CD4-positive, alpha-beta T cell treated with Interleukin-6 for 4 hours (primary cell): ENCODE measurements at regions not wholly inside any gene's neighbourhood (a gene's known extent, or its start where the extent isn't known, plus 50 kb on each side); places are given as distances from the start of the nearest gene placed in this dataset.
A peak's percentile ranks its signal among the peaks of the same experiment; 100 is the strongest.

Experiments
- DNase-seq: peaks from one replicate; pipeline ENCODE4 v3.0.0-alpha.2; 2020; ENCODE audit warnings: mixed read lengths

DNA sequence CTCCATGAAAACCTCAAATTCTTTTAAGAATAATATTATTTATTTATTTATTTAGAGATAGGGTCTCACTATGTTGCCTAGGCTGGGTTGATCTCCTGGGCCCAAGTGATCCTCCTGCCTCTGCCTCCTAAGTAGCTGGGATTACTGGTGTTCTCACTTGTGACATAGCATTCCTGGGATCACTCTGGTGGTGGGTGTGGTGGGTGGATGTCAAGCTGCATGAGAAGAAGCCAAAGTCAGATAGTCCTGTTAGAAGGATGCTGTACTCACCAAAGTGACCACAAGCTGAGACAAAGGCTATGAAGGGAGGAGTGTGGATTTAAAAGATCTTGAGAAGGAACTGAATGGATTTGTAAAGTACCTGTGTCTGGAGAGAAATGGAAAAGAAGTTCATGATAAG, 87.9 kb upstream of the SPON1 start:
- DNase-seq: no peak

DNA sequence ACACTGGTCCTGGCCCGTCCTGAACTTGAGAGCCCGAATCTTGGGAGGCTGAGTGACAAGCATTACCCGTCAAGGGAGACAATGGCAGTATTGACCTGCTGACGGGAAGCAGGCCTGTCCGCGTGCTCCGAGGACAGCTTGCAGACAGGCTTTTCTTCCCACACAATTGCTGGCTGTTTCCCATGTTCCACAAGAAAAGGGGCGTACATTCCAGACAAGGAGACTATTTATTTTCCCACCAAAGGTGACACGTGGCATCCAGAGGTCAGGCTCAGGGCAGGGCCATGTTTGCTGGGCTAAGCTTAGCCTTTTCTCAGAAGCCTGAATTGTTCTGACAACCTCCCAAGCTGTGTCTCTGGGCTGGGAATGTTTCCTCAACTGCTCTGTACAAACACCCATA, 86.9 kb upstream of the SPON1 start:
- no peak for DNase-seq

DNA sequence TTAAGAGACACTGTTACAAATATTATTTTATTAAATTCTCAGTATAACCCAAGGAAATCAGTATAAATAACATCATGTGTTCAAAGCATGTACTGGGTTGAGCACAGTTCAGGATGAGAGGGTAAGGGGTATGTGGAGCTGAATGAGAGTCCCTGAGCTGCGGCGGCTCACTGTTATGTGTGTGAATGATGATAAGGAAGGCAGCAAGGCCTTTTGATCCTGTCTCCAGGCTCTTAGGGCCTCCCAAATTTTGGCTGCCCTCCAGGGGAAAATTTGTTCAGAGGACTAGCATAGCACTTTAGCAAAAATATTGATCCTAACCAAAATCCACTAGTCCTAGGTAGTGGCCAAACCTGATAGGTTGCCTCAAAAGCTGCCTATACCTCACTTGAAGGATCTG, 86.1 kb upstream of the SPON1 start:
- DNase-seq: no peak

DNA sequence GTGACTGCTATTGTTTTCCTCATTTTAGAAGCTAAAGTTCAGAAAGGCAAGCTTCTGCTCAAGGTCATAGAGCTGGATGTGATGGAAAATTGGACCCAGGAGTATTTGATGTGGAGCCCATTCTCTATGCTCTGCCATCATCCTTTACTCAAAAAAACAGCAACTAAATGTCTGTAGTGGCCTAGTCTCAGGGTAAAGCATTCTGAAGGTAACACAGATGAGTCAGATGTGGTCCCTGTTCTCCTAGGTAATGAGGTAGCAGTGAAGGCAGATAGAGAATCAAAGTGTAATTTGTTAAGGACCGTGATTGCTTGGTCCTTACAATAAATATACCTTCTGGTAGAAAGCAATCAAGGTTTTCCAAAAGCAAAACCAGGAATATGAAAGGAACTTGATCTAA, 84.4 kb upstream of the SPON1 start:
- DNase-seq: no peak

DNA sequence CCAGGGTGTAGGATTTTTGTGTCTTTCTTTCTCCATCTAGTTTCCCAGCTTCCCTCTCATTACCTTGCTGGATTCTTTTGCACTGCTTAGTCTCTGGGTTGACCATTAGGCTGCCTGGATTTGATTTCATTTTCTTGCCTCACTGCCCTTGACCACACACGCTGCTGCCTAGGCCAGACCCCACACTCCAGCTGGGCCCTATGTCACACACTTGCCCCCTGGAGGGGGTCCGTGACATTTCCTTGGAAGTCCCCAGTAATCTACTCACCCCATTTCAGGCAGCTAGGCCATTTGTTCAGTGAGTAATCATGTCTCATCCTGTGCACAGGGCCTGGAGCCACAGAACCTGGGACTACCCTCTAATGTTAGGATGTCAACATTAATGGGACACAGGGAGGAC, 81.9 kb upstream of the SPON1 start:
- no peak for DNase-seq

DNA sequence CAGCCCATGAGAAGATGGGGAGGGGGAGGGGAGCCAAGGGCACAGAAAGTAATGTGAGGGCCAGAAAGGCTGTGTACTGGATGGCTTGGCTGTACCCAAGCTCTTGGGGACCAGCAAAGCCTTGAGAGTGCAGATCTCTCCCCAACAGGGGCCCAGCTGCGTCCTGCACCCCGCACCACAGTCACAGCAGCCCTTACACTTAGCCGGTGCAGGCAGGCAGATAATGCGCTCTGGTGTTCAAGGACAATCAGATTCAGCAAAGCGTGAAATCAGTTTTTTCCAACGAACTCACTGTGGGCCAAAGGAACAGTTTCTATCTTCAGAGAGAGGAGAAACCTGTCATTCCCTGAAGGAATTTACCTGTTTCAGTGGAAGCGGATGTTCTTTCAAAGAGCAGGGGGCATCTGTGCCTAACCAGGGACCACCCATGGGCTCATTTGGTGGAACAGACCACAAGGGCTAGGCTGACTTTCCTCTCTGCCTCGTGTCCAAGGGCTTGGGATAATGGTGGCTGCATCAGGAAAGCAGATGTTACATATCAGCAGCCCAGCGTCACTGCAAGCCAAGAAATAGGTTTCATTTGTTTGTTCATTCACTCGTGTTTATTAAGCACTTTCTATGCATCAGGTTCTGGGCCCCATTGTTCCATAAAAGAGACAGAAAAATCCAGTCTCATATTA, 81.2 kb upstream of the SPON1 start:
- DNase-seq: no peak

DNA sequence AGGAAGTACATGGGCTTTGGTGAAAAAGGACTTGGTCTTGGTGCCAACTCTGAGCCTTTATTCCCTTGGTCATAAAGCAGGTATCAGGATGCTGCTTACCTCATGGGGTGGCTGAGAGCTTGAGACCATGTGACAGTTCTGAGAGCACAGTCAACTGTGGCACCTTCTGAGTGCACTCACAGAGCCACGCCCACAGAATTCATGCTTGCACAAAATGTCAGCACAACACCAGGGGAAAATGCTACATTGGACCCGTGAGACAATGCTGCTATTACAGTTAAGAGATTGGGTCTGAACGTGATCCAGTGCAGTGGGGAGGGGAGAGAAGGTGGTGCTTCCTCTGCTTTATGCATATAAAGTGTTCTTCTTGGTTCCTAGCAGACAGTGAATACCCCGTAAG, 79.5 kb upstream of the SPON1 start:
- peak; percentile 6 for DNase-seq

DNA sequence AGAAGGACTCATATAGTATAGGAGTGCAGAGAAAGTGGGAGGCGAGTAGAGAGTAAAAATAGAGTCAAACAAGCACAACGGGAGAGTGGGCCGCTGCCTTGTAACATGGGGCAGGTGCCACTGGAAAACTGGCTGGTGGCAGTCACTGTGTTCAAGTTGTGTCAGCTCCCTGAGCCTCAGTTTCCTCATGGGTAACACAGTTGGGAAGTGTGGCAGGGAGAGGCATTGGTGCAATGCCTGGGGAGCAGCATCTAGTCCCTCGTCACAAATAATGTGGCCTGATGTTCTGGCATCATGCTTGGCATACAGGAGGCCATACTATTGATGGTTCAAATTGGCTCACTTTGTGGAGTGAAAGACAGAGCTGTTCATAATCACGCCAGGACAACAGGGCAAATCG, 78.9 kb upstream of the SPON1 start:
- no peak for DNase-seq

DNA sequence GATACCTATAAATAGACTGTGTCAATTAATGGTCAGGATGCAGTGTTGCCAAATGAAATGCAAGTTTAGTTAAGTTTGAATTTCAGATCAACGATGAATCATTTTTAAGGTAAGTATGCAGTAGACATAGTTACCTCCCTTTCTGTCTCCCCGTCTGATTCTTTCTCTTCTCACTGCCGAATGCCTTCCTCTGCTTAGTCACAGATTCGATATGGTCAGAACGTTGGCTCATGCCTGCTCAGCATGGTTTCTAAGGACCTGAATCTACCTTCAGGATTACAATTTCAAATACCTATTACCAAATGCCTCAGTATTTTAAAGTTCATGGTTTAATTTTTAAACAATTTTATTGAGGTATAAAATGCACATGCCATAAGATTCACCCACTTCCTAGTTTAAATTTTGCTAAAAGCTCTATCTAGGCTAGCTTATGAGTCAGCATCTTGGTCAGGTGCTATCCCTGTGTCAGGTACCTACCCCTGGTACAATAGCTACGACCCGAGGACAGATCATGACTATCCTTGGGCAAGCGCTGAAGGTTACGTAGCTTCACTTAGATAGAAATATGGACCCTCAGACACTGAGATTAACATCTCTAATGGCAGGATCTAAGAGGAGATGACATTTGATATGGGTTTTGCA, 78.2 kb upstream of the SPON1 start:
- no peak for DNase-seq

DNA sequence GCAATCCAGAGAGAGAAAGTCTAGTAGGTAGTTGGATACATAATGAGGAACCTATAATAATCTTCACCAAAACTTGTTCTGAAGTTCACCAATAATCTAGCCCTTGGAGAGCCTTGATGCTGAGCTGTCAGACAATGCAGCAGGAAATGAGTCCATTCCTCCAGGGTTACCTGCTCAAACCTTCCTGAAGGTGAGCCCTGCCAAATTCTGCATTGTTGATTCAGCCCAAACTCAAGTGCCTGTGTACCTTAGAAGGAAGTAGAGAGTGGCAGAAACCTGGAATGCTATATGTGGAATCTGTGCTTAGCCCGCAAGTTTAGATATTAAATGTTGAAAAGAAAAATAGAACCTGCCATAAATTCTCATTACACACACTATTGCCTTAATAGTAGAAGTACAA, 77.4 kb upstream of the SPON1 start:
- no peak for DNase-seq

DNA sequence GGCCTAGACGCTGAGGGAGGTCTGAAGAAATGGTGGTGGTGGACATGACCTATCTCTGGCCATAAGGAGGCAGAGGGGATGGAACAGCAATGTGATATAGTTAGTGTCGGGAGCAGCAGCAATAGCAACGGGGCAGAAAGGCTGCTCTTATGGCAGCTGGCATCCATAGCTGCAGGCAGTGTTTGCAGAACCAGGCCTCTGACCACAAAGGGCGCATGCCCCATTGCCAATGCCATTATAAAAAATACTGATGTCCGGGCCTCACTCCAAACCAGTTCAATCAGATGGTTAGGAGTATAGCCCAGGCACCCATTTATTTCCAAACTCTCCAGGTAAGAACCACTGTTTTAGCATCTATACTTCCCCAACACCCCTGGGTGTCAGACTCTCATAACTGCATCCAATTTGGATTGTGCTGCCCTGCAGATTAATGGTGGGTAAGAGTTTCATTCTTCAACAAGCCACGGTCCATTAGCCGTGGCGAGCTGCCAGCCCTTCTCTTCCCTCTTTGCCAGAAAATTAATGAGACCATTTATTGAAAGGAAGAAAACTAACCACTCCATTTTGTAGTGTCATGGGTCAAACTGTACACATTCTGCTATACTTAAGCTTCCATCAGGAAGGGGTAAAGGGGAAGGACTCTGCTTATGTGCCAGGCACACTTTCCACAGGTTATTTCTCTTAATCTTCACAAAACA, 72.8 kb upstream of the SPON1 start:
- no peak for DNase-seq

DNA sequence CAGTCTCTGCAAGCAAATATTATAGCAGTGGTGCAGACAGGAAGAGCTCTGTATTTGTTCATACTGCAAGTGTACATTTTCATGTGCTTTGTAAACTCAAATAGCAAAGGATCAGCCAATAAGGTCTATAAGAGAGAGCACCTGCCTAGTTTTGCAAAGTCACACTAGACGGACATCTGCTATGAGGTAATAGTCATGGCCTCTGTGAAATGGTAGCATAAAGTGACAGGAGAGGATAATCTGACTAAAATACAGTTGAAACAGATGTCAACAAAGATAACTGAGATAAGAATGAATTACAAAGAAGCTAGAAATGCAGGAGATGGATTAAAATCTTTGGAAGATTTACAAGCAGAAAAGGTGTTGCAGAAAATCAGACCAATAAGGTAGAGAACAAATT, 70.6 kb upstream of the SPON1 start:
- DNase-seq: no peak

DNA sequence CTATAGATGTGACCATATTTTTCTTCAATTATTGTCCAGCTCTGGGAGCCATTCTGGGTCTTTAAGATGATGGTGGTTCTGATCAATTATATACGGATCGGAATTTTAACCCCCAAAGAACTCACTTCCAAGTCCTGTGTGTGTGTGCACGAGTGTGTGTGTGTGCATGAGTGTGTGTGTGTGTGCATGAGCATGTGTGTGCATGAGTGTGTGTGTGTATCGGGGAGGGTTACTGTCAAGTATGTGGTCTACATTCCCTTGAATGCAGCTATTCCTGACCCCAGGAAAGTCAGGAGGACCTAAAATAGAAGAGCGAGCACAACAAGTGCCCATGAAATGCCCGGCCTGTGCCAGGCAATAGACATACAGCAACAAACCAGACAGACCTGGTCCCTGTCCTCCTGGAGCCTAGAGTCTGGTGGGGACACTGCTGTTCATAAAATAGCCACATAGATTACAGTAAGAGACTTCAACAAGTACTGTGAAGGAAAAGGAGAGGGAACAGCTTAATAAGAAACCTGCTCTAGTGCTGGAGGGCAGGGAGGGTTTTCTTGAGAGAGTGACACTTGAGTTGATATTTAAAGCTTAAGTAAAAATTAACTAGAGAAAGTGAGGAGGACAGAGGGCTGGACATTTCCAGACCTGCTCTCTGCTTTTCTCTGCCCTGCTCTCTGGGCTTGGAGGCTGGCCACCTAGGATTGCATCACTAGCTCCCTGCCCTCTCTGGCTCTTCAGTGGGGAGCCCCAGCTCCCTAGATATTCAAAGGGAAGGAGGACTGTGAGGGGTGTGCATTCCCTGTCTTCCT, 66.1 kb upstream of the SPON1 start:
- DNase-seq: no peak

DNA sequence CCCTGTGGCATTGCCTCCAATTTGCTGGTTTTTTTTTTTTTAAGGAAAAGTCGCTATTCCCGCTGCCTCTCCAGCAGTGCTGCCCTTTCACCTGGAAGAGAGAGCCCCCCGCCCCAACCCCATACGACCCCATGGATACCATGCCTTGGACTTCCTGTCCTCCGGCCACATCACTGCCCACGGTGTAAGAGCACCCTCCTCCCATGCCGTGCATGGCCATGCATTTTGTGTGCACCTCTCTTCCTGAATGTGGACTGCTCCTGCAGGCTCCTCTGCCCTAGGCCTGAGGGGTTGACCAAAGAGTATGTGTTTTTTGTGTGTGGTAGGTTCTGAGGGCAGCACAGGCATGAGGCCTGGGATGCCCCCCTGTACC, 65.6 kb upstream of the SPON1 start:
- DNase-seq: no peak

DNA sequence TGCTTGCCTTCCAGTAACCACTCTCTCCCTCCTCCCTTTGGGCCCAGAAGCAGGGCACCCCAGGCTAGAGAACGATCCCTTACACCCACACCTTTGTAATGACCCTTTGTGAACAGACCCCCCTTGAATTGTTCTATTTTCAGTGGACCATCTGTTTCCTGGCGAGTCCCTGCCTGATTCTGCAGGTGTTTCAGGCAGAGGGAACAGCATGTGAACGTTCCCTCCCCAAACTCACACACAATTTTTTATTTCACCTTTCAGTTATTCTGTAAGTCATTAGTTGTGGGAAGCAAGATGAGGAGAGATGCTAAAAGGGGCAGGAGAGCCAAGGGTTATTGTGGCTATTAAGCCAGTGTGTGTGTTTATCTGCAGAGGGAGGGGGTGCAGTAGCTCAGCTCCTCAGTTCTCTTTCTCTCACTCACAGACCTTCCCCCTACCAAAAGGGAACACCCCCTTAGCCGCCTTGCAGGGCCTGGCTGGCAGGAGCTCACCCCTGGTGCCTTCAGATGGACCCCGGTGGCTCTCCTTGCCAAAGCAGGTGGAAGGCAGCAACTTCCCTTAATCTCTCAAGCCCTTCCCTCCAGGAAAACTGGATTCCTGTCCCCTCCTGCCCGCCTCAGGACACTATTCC, 64.8 kb upstream of the SPON1 start:
- DNase-seq: no peak

DNA sequence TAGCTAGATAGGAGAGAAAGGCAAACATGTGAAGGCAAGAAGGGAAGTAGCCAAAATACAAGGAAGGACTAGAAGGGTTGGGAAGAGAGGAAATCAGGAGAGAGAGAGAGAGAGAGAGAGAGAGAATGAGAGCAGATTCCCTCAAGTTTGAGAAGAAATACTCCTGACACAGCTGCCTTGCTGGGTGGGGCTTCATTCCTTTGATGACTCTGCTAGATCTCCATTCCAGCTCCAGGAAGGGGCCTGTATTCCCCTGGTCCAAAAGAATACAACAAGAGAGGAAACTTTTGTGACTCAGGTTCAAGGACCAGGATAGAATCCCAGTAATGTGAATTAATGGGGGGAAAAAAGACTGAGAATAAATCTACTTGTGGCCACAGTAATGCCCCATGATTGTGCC, 62.9 kb upstream of the SPON1 start:
- no peak for DNase-seq

DNA sequence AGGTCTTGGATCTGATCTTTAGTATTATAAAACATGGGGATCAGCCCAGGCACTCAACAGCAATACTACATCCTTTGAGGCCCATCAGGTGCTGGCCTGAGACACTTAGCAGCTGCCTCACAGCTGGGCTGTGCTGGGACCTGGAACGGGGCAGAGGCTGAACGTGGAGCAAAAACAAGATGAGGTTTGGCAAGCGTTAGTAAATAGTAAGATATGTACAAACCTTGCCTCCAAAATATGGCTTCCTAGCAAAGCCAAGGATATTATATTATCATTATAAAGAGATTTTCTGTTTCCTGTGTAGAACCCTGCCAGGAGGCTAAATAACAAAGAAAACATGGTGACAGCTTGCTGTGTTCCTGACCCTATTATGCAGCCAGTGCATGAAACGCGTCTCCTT, 60.0 kb upstream of the SPON1 start:
- no peak for DNase-seq

DNA sequence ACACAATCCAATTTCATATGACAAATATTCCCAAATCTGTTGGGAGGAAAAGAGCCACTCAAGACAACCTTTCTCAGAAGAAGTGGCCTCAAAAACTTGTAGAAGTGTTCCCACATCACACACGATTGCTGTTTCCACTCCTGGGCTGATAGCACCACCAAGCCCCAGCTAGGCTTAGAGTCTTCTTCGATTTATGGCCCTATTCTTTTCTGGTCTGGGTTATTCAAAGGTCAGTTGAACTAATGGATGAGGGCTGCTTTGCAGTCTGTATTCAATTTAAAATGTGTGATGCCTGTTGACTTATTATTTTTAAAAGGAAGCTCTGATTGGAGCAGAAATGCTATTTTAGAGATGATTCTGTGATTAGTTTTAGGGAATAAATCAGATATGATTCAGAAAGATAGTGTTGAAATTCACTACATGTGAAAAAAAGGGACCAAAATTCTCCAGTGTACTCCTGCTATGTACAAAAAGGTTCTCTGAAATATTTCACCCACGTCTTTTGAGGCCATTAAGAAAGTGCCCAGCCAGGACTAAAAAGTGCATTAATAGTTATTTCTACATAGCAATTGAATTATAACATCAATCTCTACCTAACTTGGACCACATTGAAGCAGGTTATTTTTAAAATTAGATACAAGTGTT, 57.3 kb upstream of the SPON1 start:
- no peak for DNase-seq

DNA sequence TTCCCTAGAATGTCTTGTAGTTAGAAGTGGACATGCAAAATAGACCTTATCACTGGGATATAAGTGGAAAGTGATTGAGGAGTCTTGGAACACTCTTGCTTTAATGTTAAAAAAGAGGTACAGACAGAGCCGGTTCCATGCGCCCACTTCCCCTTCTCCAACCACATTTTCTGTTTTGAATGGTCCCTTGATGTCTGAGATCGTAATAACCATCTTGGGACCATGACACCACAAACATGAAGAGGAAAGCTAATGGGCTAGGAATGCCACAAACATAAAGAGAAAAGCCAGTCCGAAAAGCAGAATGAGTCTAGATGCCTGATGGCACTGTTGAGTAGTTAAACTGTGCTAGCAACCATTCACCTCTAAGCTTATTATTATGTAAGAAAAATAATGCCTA, 54.8 kb upstream of the SPON1 start:
- DNase-seq: no peak

DNA sequence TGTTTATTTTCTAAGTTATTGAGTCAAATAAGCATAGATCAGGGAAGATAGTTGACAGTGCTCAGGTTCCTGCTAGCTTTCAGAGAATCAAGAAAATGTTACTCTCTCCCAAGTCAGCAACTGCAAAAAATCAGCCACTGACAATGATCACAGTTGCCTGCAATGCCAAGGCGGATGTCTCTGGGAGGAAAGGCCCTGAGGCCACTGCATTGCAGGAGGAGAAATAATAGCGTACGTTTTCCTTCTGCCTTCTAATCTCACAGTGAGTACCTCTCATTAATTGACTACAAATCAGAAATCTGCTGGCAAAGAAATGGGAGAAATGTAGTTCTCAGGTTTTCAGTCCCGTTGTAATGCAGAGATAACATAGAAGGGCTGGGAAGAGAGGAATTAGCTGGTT, 54.0 kb upstream of the SPON1 start:
- DNase-seq: no peak
